HAP-1 (cell line): ENCODE measurements at regions not wholly inside any gene's neighbourhood (a gene's known extent, or its start where the extent isn't known, plus 50 kb on each side); places are given as distances from the start of the nearest gene placed in this dataset.
"Not testable (repeated sequence)": the region's sequence is repeated elsewhere in the genome, so short reads cannot be mapped to it uniquely, and the experiment has no call there.

ENCODE experiments used
- DNase-seq, 2 experiments: peaks; one replicate each; pipeline ENCODE4 v3.0.0-alpha.2; 2016 to 2020; ENCODE audit warnings: low spot score in 2 of 2
- H3K27me3 ChIP-seq: fragments of 250-450 bp; sonication (Bioruptor Pico); 2 replicates; pipeline ENCODE4 v1.5.1; 2020; ENCODE audit warnings: low read depth, mild to moderate bottlenecking, moderate library complexity
- H3K36me3 ChIP-seq: fragments of 250-450 bp; sonication (Bioruptor Pico); replicated peaks from 2 replicates; pipeline ENCODE4 v1.5.1; 2020; ENCODE audit warnings: mild to moderate bottlenecking
- H3K4me1 ChIP-seq: fragments of 250-450 bp; sonication (Bioruptor Pico); 2 replicates; pipeline ENCODE4 v1.5.1; 2020; ENCODE audit warnings: mild to moderate bottlenecking
- H3K4me3 ChIP-seq: fragments of 250-450 bp; sonication (Bioruptor Pico); 2 replicates; pipeline ENCODE4 v1.5.1; 2020; ENCODE audit warnings: mild to moderate bottlenecking, moderate library complexity
- H3K9me3 ChIP-seq: fragments of 250-450 bp; sonication (Bioruptor Pico); 2 replicates; pipeline ENCODE4 v1.5.1; 2020; ENCODE audit warnings: mild to moderate bottlenecking, moderate library complexity
- in situ Hi-C: fragments of 300-500 bp; cut with MboI; formaldehyde crosslinking; loops from 3 replicates; pipeline ENCODE4 v1.14.3; 2020; ENCODE audit warnings: low sequenced_read_pairs, inconsistent platforms, mixed read lengths

DNA sequence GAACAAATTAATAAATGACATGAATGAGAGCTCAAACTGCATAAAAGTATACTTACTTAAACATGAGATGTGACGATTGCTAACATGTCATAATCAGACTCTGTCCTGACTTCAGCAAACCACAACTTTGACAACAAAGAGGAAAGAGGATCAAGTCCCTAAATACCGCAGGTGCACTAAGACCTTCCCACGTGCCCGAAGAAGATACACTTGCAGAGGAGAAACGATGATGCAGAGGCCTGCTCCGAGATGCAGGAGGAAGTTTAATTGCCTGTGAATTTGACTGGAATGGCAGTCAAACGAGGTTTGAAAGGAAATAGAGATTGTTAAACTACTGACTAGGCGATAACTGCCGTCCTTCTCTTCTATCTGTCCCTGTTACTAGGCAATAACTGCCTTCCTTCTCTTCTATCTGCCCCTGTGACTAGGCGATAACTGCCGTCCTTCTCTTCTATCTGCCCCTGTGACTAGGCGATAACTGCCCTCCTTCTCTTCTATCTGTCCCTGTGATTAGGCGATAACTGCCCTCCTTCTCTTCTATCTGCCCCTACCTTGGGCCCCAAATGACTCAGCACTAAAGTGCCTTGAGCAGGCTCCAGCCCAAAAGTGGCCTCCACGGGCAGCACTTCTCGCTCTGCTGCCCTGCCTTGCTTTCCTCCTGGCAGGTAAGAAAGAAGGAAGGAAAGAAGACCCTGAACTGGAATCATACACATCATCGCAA is 2226.0 kb upstream of the DEFB115 start:
- DNase-seq: not testable (repeated sequence)

GRCh38 chr20:29044239-29044638 is 2213.2 kb upstream of the DEFB115 start:
- H3K9me3 ChIP-seq, in situ Hi-C loops, H3K36me3 ChIP-seq, H3K27me3 ChIP-seq, H3K4me3 ChIP-seq, H3K4me1 ChIP-seq: not testable (repeated sequence)
- peak in 1 of 2 experiments; percentile 41 for DNase-seq

More for the DNA sequence above, 2226.0 kb upstream of the DEFB115 start:
- H3K36me3 ChIP-seq, H3K27me3 ChIP-seq, H3K4me3 ChIP-seq, in situ Hi-C loops, H3K4me1 ChIP-seq, H3K9me3 ChIP-seq: not testable (repeated sequence)

DNA sequence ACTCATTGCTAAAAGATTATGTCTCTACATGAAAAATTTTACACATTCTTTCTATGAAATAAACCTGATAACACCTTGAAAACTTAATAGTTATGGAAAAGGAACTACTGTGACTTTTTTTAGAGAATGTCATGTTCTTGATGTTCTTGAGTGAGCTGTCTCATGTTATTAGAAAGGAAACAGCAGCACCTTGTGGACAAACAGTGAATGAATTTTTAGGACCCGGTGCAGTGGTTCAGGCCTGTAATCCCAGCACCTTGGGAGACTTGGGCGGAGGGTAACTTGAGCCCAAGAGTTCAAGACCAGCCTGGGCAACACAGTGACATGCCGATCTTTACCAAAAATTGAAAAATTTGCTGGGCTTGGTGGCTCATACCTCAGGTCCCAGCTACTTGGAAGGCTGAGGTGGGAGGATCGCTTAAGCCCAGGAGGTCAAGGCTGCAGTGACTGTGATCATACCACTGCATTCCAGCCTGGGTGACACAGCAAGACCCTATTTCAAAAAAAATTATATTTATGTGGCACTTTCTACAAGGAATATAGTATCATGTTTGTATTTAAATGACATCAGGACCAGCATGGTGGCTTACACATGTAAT is 2207.4 kb upstream of the DEFB115 start:
- in situ Hi-C loops, H3K27me3 ChIP-seq, H3K36me3 ChIP-seq, H3K4me1 ChIP-seq, H3K4me3 ChIP-seq, H3K9me3 ChIP-seq: not testable (repeated sequence)
- peak; percentile 37 to 52 for DNase-seq

GRCh38 chr20:29057866-29058484 is 2199.5 kb upstream of the DEFB115 start:
- H3K9me3 ChIP-seq, in situ Hi-C loops, H3K36me3 ChIP-seq, H3K4me3 ChIP-seq, H3K4me1 ChIP-seq, H3K27me3 ChIP-seq: not testable (repeated sequence)
- DNase-seq: peak; percentile 15 to 19

- in situ Hi-C loops, H3K9me3 ChIP-seq, H3K4me1 ChIP-seq, H3K4me3 ChIP-seq, H3K27me3 ChIP-seq, DNase-seq, H3K36me3 ChIP-seq: not testable (repeated sequence)
Observed at GRCh38 chr20:29062451-29062850, 2195.0 kb upstream of the DEFB115 start.

DNA sequence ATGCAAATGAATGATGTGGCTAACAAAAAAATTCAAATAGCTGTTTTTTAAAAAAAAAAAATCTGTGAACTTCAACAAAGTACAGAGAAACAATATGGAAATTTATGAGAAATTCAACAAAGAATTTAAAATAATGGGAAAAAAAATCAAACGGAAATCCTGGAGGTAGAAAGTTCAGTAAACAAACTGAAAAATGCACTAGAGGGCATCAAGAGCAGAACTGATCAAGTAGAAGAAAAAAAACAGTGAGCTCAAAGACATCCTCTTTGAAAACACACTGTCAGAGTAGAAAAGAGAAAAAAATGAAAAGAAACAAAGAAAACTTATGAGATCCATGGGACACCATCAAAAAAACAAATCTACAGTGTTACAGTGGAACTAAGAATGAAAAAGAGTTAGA is 2191.1 kb upstream of the DEFB115 start:
- H3K9me3 ChIP-seq, H3K4me1 ChIP-seq, H3K27me3 ChIP-seq, DNase-seq, H3K4me3 ChIP-seq, in situ Hi-C loops, H3K36me3 ChIP-seq: not testable (repeated sequence)

DNA sequence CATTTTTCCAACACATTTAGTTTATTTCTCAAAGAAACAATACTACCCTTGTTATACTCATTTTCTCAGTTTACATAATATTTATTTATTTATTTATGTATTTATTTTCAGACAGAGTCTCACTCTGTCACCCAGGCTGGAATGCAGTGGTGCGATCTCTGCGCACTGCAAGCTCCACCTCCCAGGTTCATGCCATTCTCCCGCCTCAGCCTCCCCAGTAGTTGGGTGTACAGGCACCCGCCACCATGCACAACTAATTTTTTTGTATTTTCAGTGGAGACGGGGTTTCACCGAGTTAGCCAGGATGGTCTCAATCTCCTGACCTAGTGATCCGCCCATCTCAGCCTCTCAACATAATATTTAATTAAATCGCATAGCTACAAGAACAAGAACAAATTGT is 2183.8 kb upstream of the DEFB115 start:
- H3K27me3 ChIP-seq, DNase-seq, H3K36me3 ChIP-seq, H3K4me1 ChIP-seq, in situ Hi-C loops, H3K9me3 ChIP-seq, H3K4me3 ChIP-seq: not testable (repeated sequence)

DNA sequence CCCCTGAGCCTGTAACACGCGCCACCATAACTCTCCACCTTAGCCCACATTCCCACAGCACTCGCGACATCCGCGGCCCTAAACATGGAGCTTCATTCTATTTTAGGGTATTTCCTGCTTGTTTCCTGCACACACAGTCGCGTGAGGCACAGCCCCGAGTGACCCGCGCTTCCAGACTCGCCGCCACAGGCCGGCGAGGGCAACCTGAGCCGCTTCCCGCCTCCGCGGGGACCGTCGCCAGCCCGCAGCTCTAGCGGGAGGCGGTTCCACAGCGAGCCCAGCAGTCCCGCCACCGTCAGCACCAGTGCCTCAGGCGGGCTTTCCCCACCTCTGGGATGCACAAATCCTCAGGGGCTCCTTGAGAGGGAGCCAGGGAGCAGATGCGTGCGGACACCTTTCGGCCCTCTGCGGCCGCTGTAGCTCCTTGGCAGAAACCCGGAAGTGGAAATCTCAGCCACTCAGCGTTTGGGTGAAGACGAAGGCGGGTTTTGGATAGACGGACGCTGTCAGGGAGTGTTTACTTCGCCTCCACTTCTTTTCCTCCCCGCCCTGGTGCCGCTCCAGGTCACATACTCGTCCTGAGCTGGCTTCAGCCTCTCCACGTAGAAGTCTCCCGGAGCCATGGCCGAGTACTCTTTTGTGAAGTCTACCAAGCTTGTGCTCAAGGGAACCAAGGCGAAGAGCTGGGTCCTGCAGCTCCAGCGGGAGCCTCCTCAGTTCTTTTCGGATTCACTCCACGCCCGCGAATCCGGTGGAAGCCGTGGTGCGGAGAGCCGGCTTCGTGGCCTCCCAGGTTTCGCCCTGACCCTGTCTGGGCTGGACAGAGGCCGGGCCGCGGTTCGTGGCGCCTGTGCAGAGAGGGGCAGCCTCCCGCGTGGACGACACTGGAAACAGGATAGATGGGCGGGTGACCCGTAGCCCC is 2177.4 kb upstream of the DEFB115 start:
- no peaks in the 10 kb centered on the region for H3K9me3 ChIP-seq
- no peaks in the 10 kb centered on the region for H3K27me3 ChIP-seq
- no peaks in the 10 kb centered on the region for H3K36me3 ChIP-seq
- H3K4me3 ChIP-seq: no peak overlapping the region
- in situ Hi-C loops: no loop called here
- DNase-seq: no peak
- no peaks in the 10 kb centered on the region for H3K4me1 ChIP-seq

GRCh38 chr20:29081712-29082111 is 2175.8 kb upstream of the DEFB115 start:
- H3K4me1 ChIP-seq, DNase-seq, in situ Hi-C loops, H3K9me3 ChIP-seq, H3K36me3 ChIP-seq, H3K27me3 ChIP-seq, H3K4me3 ChIP-seq: not testable (repeated sequence)

- no peaks in the 10 kb centered on the region for H3K36me3 ChIP-seq
- H3K4me1 ChIP-seq: no peaks in the 10 kb centered on the region
- H3K4me3 ChIP-seq: no peak overlapping the region
- in situ Hi-C loops: no loop called here
- no peaks in the 10 kb centered on the region for H3K9me3 ChIP-seq
- no peaks in the 10 kb centered on the region for H3K27me3 ChIP-seq
- DNase-seq: no peak
Observed at GRCh38 chr20:29085625-29086024, 2171.8 kb upstream of the DEFB115 start.

DNA sequence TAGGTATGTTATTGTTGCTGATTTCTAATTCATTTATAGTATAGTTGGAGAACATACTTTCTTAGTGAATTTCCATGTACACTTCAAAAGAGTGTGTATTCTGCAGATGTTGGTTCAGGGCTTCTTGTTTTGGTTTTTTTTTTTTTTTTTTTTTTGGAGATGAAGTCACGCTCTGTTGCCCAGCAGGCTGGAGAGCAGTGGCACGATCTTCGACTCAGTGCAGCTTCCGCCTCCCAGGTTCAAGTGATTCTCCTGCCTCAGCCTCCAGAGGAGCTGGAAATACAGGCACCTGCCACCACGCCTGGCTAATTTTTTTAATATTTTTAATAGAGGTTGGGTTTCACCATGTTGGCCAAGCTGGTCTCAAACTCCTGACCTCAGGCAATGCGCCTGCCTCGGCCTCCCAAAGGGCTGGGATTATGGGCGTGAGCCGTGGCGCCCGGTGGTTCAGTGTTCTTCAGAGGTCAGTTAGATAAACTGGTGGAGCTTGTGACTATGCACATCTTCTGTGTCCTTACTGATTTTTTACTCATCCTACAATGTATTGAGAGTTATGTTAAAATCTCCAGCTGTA is 2171.2 kb upstream of the DEFB115 start:
- H3K4me1 ChIP-seq, H3K4me3 ChIP-seq, H3K27me3 ChIP-seq, in situ Hi-C loops, H3K36me3 ChIP-seq, DNase-seq, H3K9me3 ChIP-seq: not testable (repeated sequence)

DNA sequence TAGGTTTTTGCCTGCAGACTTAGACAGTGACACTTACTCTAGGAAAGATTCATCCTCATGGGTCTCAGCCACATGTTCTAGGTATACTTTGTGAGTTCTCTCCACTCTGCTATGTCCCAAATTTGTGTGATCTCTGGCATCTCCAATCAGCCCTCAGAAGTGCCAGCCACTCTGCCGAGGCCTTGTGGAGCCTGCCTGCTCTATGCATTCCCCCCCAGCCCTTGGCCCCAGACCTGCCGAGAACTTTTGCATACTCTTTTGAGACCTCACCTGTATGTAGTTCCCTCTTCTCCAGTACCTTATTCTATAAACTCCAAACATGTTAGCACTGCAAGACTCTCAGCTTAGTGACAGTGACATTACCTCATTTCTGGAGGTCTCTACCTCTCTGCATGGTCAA is 2170.5 kb upstream of the DEFB115 start:
- H3K4me3 ChIP-seq: no peak overlapping the region
- no peak for DNase-seq
- H3K36me3 ChIP-seq: no peaks in the 10 kb centered on the region
- H3K27me3 ChIP-seq: no peaks in the 10 kb centered on the region
- in situ Hi-C loops: no loop called here
- H3K9me3 ChIP-seq: no peaks in the 10 kb centered on the region
- H3K4me1 ChIP-seq: no peaks in the 10 kb centered on the region

GRCh38 chr20:29087887-29088286 is 2169.6 kb upstream of the DEFB115 start:
- H3K9me3 ChIP-seq, H3K4me3 ChIP-seq, H3K4me1 ChIP-seq, H3K36me3 ChIP-seq, H3K27me3 ChIP-seq, DNase-seq, in situ Hi-C loops: not testable (repeated sequence)
